OCI-M1 (cell line): ENCODE measurements at regions not wholly inside any gene's neighbourhood (a gene's known extent, or its start where the extent isn't known, plus 50 kb on each side); places are given as distances from the start of the nearest gene placed in this dataset.

Source experiments
- DNase-seq: peaks from one replicate; lab custom pipeline; 2025; lab: John Stamatoyannopoulos, UW

DNA sequence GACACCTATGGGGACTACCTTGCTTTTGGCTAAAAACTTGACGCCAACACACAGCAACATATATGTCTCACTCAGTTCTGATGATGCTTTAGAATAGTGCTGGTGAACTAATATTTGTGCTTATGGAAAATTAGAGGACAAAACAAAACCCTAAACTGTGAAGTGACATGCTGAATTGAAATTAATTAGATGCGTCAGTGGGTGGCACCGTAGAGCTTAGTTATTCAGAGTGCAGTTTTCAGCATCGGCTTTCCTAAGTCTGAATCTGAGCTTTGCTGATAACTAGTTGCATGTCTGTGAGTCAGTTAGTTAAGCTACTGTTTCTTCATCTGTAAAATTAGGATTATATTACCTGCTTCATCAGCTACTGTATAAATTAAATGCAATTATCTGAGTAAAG, 245.0 kb upstream of the SORCS1 start:
- peak; percentile 75 for DNase-seq

DNA sequence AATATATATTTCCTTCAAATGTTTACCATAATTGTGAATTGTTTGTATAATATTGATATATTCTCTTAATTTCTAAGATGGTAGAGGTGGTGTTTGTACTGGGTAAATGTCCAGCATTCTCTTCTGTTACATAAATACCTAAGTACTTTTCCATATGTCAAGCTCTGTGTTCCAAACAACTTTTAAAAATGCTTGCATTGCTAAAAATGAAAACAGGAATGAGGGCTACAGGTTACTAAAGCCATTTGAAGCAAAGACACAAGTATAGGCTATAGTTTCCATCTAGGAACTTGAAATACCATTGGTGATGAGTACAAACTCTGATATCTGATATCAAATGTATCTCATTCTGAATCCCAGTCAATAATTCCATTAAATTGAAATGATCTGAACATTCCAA, 233.6 kb upstream of the SORCS1 start:
- no peak for DNase-seq

DNA sequence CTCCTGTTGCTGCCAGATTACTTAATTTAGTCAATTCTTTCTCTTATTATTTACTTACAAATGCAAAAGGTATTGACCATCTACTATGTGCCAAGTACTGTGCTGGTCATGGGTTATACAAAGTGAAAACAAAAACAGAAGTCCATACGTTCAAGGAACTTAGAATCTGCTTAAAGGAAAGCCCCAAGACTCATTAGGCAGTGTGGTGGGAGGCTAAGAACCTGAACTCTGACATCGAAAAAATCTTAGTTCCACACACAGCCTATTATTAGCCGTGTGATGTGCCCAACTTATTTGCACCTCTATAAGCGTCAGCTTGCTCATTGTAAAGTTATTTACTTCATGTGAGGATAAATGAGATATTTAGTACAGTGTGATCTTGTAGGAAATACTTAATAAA, 227.4 kb upstream of the SORCS1 start:
- no peak for DNase-seq

DNA sequence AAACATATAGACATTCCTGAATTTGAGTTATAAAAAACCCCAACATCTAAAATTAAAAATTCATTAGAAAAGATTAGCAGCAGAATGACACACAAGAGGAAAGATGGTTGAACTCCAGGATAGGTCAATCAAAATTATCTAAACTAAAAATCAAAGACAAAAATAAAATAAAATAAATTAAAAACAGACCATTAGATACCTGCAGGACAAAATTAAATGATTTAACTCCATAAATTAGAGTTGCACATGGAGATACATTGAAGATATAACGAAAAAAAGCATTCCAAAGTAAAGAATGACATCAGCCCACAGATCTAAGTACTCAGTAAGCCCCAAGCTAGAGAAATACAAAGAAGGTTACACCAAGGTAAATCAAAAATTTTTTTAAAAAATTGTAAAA, 226.1 kb upstream of the SORCS1 start:
- no peak for DNase-seq

DNA sequence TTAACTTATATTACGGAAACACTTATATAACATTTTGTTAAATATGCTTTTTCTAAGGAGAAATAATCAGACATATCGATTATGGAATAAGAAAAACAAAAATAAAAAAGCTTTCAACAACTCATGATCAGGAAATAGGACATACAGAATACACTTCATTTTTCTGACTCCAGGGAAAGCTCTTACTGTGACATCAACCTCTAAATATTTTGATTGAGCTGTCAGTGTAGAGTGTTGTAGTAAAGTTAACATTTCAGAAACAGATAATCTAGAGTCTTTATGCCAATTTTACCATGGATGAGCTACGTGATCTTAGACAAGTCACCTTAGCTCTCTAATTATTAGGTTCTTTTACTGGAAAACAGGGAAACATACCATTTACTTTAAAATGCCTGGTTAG, 218.9 kb upstream of the SORCS1 start:
- no peak for DNase-seq

DNA sequence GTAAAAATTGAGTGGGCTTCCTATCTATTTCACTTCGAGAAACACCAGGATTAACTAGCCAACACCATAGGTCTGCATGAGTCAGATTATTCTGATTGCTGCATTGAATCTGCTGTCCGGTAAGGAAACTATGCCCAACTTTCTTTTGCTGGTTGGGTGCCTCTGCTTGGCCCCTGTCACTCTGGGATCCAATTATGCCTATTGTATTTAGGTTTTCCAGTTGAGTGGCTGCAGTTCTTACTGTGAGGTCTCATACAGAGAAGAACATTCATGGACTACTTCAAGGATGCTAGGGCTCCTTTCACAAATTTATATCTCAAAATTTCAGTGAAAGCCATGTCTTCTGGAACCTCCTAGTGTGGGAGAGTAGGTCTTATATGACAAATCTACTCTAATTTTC, 215.1 kb upstream of the SORCS1 start:
- DNase-seq = no peak

DNA sequence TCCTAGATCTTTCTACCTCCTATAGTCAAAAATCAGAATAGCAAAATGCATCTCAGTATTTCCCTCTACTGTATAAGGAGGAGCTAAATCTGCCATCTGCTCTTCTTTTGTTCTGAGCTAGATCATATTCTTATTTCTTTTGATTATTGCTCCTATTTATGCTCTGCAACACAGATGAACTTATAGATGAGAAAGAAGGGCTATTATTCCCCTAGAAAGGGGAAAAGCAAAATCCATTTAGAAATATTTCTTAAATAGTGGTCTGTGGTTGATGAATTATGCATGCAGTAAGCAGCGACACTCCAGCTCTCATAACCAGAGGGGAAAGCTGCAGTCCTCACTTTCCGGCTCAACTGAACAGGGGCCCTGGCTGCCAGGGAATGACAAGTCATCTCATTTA, 207.3 kb upstream of the SORCS1 start:
- no peak for DNase-seq

DNA sequence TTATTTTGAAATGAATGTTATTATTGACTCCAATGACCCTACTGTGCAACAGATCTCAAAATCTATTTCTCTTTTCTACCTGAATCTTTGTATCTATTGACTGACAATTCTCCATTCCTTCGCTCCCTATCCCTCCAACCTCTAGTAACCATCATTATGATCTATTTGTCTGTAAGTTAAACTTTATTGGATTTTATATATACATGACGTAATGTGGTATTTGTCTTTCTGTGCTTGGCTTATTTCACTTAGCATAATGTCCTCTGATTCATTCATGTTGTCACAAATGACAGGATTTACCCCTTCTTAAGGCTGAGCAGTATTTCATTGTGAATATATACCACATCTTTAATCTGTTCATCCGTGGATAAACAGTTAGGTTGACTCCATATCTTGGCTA, 200.4 kb upstream of the SORCS1 start:
- DNase-seq = no peak

DNA sequence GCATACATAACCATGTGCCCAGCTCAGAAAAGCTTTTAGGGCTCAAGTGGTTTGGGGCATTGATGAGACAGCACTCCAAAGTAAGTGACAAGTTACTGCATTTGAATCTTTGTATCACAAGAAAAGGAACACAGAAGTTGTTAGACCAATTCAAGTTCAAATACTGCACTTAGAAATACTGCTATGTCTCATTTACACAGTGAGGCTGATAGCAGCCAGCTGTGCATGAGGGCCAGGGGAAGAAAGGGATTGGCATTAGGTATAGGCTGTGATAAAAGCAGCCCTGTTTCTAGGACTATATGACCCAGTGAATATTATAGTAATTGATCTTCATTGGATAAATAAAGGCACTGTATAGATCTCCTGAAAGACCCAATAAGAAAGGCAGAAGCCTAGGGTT, 197.8 kb upstream of the SORCS1 start:
- DNase-seq = no peak

DNA sequence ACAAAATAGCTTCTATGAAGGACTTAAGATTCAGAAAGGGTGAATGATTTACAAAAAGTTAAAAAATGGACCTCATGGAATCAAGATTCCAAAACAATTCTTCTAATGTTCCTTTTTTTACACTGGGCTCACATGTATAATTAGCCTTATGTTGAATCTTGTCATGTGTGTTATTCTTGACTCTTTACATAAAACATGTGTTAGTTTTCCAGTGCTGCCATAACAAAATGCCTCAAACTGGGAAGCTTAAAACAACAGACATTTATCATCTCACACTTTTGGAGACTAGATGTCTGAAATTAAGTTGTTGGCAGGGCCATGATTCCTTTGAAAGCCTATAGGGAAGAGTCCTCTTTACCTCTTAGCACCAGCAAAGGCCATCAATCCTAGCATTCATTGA, 192.5 kb upstream of the SORCS1 start:
- DNase-seq = no peak

DNA sequence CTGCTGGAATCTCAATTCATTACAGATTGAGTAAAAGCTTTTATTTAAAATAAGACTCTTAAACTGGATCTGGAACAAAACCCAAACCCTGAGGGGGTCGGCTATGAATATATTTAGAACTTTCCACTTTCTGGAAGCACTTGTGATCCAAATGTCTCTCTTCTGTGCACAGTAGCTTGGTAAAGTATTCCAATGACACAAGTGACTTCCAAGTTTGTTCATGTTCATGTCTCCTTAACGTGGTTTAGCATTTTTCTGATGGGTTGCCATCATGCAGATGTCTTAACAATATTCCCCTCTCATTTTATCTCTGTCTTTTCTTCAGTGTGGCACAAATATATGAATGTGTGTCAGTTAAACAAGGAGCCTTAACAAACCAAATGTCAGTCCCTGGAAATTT, 191.9 kb upstream of the SORCS1 start:
- DNase-seq = no peak

DNA sequence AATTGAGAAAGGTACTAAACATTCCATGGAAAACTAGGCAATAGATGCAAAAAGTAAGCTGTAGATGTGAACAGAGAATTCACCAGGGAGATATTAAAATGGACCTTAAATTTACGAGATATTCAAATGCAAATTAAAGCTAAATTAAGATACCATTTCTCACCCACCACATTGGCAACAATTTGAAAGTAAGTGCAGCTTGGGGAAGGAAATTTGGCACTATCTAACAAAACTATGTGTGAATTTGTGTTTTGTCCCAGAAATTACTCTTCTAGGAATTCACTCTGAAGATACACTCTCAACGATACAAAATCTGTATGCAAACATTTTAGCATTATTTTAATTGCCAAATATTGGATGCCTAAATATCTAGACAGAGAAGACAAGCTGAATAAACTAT, 178.2 kb upstream of the SORCS1 start:
- DNase-seq = no peak

DNA sequence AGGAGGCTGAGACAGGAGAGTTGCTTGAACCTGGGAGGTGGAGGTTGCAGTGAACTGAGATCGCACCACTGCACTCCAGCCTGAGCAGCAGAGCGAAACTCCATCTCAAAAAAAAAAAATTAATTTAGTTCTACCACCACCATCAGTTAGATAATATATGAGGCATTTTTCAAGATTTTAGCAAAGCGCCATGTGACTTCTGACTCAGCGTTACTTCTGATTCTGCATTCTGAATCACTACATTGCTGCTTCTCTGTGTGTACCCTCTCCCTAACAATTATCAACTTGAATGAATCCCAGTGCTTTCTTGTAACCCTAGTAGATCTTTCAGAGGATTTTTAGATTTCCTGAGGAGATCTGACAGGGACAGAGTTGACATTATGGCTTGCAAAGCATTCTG, 176.8 kb upstream of the SORCS1 start:
- DNase-seq = peak; percentile 13

DNA sequence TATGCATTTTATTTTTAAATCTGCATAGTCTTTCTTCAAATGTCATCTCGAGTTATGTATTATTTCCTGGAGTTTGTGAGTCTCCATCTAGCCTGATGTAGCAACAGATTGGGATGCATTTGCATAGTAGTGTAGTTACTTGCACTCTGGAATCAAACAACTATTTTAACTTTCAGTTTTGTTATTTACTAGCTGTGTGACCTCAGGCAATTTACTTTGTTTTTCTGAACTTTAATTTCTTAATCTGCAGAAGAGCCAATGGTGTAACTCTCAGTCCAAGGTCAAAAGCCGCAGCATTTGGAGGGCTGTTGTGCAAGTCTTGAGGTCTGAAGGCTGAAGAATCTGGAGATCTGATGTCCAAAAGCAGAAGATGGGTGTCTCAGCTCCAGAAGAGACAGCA, 175.8 kb upstream of the SORCS1 start:
- peak; percentile 61 for DNase-seq

DNA sequence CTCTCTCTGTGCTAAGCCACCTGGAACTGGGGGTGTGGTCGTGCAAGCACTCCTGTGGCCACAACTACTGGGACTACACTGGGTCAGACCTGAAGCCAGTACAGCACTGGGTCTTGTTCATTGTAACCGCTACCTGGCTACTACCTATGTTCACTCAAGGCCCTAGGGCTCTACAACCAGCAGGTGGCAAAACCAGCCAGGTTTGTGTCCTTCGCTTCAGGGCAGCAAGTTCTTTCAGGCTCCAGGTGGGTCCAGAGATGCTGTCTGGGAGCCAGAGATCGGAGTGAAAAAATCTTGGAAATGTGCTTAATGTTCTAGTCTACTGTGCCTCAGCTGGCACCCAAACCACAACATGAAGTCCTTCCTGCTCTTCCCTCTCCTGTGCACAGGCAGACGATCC, 171.6 kb upstream of the SORCS1 start:
- DNase-seq = no peak

DNA sequence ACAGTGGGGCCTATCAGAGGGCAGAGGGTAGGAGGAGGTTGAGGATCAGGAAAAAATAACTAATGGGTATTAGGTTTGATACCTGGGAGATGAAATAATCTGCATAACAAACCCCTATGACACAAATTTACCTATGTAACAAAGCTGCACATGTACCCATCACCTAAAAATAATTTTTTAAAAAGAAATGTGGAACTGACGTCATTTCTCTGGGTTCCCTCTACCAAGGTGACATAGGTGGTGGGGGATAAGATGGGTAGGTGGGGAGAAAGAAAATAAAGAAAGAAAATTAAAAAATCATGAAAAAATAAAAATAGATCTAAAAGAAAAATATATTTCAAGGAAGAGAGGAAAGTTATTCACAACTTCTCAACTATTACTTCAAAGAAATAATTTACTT, 153.1 kb upstream of the SORCS1 start:
- no peak for DNase-seq

DNA sequence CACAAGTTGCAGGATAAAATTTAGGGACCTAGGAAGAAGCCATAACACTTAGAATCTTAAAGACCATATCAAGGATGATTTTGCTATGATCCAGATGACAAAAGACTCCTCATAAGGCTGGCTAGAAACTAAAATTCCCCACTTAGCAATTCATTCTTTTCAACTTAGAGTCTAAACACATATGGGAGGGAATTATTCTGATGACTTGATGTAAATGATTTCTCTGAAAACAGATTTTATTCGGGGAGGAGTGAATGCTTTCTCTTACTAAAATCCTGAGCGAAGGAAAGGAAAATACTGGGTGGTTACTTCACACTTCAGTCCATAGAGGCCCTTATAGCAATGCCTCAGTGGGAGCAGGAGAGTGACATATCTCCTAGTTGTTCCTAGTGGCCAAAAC, 138.7 kb upstream of the SORCS1 start:
- DNase-seq = no peak

DNA sequence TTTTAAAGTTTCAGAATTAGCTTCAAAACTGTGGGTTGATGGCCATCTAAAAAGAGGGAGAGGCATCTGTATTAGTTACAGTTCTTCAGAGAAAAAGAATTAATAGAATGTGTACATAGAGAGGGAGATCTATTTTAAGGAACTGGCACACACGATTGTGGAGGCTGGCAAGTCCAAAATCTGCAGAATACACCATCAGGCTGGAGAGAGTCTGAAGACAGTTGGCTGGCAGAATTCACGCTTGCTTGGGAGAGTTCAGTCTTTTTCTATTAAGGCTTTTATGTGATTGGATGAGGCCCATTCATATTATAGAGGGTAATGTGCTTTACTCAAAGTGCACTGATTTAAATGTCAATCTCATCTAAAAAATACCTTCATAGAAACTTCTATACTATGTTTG, 135.1 kb upstream of the SORCS1 start:
- DNase-seq = no peak

DNA sequence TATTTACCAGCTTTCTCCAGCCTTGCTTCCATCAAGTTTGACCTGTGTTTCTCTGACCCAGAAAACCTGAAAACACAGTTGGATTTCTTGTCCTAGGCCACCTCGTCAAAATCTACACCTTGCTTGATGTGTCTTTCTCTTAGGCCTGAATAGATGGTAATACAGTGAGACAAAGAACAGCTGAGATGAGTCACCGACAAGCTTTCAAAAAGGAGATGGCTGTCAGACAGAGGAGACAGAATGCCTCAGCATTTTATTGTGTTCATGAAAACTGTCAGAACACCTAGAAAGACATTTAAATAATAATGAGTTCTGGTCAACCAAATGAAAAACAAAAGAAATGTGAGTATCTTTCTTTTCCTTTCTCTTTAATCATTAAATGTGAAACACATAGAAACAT, 119.7 kb upstream of the SORCS1 start:
- DNase-seq = no peak

DNA sequence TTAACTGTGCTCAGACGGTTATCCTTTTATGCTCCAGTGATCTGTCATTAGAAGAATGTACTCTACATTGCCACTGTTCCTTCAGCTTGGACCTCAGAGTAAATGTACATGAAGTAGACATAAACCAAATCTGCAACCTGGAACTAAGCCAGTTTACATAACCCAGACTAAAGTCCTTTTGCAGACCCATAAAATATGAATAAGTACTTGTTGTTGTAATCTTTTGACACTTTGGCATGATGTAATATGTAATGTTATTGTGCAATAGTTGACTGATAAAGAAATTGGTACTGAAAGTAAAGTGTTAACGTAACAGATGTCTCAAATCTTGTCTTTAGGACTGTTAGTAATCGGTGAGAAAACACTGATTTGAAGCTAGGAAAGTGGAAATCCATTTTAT, 115.8 kb upstream of the SORCS1 start:
- peak; percentile 82 for DNase-seq

DNA sequence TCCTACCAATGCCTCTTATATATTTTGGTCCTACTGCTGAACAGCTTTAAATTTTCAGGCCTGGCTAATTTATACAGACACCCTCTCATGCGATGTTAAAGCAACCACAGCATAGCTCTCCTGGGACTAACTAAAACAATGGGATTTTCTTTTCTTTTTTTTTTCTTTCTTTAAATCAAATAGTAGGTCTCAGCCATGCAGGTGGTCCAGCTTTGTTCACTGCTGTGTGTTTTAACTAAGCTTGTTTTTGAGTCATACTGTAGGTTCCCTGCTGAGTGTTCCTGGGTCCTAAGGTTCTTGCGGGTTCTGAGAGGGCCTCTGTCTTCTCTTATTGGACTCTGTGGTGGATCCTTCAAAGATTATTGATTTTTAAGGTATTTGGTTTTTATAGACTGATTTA, 113.1 kb upstream of the SORCS1 start:
- no peak for DNase-seq

DNA sequence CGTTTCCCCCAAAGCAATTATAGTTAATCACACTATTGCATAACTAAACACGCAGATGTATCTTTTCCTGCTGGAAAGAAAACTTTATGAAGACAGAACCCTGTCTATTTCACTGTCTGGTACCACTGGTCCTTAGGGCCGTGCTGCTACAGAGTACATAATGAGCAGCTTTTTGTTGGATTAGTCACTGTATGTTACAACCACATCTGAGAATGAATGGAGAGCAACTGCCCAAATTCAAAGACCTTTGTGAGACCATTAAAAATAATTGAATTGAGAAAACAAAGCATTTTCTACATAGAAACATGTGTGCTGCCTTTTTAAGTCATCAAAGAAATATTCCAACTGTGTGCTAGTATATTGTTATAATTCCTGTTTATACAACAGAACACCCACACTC, 111.3 kb upstream of the SORCS1 start:
- DNase-seq = no peak

DNA sequence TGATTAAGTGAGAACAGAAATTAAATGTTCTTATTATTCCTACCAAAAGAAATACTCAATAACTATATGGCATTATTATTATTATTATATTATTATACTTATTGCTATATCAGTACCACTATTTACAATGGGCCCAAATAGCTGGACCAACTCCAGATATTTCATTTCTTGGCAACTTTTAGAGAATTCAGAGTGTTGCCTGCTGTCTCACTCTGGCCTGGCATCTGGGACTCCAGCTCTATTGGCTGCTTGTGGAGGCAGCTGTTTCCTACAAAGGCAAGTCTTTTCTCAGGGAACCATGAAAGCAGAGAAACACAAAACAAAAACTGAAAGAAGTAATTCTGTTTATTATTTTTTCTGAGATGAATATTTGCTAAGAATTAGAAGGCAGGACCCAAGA, 105.1 kb upstream of the SORCS1 start:
- DNase-seq = no peak

DNA sequence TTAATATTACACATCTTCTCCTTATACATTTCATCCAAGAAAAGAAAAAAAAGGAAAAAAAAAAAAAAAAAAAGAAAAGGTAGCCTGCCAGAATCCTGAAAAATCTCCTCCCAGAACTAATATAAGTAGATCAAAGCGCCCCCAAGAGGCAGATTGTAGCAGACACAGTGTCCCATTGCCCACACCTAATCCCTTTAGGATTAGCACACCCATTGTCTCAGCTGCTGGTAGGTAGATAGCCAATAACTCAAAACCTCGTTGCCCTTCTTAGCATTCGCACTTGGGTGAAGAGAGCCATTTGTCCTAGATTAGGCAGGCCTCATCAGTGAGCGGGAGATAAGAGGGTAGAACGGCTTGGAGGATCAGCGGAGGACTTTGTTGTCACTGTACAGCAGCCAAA, 100.2 kb upstream of the SORCS1 start:
- peak; percentile 74 for DNase-seq

DNA sequence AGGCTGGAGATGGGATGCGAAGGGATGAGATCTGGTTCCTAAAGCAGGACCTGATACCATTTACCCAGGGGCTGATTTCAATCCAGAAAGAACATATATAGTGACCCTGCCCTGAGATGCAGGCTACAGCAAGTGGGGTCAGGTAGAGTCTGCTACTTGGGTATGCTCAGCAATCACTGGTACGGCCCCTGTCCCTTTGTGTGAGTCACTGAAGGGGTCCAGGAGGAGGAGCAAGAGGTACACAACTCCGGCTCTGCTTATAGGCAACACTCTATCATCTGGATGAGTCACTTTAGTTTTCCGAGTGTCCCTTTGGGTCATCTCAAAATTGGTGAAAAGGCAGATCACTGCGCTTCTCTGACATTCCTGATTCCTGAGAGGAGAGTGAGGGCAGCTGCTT, 79.6 kb upstream of the SORCS1 start:
- DNase-seq = no peak
